ENCODE measurements at regions not wholly inside any gene's neighbourhood (a gene's known extent, or its start where the extent isn't known, plus 50 kb on each side); places are given as distances from the start of the nearest gene placed in this dataset.

DNA sequence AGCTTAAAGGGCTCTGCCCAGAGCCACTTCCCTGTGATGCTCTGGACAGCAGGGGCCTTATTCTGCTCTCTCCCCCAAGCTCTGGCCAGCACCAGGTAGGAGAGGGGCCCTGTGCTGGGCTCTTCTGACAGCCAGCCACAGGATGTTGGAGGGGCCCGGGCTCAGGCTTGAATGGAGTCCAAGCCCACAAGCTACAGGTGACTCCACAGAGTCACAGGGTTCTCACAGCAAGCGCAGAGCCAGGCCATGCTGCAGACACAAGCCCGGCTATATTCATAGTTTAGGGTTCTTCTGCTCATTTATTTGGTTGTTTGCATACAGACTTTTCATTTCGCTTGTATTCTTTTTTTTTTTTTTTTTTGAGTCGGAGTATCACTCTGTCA, 1392.8 kb downstream of the BRD1 start:
- no peak for DNase-seq (ENCODE audit: low read depth in 3 of 3)

DNA sequence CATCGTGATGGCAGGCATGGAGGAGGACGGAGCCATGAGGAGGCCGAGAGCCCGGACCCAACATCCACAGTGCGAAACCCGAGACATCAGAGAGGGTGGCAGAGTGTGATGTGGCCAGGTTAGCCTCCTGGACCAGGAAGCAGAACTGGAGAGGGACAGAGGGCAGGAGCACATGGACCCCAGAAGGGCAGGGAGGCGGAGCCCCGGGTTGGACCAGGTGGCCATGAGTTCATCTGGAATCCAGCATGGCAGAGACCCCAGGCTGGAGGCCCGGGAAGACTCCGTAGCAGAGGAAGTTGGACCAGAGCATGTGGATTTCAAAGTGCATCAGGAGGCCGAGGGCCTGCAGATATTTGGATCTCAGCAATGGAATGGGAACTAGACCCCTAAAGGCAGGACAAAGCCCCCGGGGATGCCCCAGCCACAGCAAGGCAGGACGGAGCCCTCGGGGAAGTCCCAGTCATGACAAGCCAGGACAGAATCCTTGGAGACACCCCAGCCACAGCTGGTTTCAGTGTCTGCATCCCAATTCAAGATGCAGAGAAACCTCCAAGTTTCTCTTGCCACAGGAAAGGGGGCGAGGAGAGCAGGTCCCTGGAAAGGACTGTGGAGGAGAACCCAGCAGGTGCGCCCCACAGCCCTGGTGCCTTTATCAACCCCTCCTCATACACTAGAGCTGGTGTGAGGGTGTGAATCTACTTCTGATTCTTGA, 1393.4 kb downstream of the BRD1 start:
- no peak for DNase-seq (ENCODE audit: low read depth in 3 of 3)

DNA sequence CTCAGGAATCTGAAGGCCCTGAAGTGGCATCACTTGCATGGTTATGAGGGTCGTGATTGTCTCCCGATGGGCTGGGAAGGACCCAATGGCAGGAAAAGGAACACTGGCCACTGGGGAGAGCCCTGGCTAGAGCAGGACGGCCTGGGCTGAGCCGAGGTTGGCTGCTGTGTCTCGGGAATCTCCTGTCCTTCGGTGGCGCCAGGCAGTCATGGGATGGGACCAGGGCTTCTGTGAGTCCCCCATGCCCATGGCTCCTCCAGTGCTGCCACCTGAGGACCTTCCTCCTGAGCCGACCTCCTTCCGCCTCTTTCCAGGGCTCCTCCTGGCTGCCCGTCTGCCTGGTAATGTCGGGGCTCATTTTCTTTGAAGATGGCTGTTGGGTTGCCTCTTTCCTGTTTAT, 1394.0 kb downstream of the BRD1 start:
- no peak for DNase-seq (ENCODE audit: low read depth in 3 of 3)

DNA sequence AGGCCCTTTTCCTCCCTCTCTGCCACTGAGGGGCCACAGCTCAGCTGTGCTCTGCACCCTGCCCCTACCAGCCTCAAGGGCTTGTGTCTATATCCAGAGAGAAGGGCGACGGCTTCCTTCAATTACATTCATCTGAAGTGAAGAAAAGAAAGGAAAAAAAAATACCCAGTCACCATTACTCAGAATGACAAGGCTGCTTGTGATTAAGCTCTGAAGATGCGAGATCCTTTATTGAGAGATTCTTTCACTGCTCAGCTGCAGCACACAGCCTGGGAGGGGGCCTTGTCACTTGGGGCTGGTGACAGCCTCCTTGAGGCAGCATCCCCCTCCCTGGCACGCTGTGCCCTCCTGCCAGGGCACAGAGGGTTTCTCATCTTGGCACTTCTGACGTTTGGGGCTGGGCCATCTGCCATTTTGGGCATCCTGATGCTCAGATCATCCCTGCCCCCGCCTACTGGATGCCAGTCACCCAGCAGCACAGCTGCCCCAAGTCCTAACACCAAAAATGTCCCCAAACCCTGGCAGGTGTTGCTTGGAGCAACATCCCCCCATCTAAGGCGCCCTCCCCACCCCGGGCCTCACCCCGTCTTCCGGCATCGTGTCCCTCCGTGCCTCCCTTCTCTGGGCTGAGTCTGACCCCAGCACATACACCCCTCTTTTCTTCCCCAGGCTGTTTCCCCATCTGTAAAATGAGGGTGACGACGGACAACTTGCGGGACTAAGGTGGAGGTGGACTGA, 1394.7 kb downstream of the BRD1 start:
- DNase-seq (ENCODE audit: low read depth in 3 of 3) = no peak

DNA sequence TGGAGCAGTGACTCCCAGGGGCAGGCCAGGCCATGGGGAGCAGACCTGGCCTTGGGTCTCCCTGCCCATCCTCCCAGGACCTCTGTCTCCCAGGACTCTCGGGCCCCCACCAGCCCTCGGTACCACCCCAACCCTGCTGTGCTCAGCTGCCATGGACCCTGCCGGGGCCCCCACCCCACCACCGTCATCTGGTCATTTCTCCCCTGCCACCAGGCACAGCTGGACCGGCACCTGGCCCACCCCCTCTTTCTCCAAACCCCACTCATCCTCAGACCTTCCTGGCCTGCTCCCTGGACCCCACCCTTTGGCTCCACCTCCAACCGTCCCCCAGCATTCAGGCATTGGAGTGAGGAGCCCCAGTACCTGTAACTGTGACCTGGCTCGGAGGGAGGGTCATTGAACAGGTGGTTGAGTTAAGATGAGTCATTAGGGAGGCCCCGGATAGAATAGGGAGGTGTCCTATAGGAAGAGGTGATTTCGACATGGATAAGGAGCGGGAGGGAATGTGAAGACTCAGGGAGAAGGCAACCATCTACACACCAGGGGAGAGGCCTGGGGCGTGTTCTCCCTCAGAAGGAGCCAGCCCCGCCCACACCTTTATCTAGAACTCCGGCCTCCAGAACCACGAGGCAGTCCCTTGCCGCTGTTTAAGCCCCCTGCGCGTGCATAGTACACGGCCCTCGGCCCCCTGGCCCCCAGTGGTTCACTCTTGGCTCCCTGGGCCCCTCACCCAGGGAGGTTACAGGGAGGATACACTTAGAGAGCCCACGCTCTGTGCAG, 1395.9 kb downstream of the BRD1 start:
- no peak for DNase-seq (ENCODE audit: low read depth in 3 of 3)

DNA sequence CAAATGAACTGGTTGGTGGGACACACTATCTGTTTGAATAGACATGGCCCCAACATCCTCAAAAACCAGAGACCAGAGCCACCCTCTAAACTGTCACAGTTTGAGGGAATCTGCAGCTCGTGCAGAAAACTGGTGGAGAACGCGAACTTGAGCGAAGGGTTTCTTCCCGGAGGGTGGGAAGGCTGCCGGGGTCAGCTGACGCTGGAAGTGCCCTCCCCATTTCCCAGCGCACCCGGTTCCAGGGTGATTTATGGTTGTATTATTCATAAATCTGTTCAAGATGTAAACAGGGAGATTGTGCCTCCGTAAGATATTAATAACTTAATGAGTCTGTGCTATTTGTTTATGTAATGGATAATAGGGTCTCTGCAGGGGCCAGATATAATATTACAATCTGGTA, 1396.7 kb downstream of the BRD1 start:
- no peak for DNase-seq (ENCODE audit: low read depth in 3 of 3)

DNA sequence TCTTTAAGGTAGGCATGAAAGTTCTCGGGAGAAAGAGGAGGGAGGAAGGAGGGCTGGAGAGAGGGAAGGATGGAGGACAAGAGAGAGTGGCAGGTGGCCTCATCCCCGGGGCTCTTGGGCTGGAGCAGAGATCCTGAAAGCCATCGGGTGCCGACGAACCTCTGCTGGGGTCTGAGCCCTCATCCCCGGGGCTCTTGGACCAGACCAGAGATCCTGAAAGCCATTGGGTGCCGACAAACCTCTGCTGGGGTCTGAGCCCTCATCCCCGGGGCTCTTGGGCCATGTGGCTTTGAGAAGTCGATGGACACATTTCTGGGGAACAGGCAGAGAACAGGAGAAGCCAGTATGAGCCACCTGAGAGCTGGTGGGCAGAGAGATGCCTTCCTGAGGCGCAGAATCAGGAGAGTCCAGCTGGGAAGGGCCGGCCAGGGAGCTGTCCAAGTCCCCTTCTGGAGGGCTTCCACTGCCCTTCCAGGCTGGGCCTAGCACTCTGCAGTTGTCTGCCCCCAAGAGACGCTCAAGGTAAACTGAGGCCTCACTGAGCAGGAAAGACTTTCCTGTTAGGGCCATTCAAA, 1398.1 kb downstream of the BRD1 start:
- no peak for DNase-seq (ENCODE audit: low read depth in 3 of 3)

DNA sequence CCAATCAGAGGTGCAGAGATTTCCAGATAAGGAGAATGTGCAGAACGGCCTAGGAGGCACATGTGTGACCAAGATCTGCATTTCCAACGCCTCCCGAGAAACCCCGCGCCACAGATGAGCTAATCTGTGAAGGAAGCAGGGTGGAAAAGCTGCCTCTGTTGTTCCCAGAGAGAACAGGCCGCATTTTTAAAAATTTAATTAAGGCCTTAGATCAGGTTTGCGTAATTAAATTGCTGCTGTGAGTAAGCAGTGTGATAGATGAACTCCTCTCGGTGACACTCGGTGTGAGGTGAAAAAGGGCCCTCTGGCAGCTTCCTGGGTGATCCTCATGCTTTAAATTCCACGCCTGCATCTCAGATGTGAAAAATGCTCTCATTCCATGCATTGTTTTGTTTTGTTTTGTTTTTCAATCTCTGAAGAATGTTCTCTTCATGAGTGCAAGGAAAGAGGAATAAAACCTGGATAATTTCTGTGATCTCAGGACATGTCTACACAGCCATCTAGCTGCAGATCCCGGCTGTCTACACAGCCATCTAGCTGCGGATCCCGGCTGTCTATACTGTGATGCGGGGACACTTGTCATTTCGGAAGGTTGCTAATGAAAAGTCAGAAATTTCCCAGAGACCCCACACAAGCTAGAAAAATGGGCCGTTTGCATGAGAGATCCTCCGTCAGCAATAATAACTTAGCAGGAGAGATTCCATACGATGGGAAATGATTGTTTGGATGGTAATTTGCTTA, 1398.9 kb downstream of the BRD1 start:
- DNase-seq (ENCODE audit: low read depth in 3 of 3) = no peak

DNA sequence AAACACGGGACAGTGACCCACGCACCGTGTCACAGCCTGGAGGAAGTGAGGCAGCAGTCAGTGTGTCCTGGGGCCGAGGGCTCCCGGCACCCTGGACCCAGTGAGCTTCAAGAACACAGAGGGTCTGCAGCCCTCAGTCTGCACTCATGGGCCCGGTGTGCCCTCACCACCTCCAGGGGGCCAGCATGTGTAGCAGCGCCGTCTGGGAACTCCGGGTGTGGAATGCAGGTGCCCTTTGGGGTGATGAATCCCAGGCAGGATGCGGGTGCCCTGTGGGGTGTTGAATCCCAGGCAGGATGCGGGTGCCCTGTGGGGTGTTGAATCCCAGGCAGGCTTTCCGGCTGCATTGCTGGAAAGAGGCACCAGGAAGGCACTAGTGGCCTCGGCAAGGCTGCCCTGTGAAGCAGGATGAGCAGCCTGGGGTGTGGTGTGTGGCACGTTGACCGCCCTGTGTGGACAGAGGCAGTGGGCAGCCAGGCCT, 1399.9 kb downstream of the BRD1 start:
- no peak for DNase-seq (ENCODE audit: low read depth in 3 of 3)

DNA sequence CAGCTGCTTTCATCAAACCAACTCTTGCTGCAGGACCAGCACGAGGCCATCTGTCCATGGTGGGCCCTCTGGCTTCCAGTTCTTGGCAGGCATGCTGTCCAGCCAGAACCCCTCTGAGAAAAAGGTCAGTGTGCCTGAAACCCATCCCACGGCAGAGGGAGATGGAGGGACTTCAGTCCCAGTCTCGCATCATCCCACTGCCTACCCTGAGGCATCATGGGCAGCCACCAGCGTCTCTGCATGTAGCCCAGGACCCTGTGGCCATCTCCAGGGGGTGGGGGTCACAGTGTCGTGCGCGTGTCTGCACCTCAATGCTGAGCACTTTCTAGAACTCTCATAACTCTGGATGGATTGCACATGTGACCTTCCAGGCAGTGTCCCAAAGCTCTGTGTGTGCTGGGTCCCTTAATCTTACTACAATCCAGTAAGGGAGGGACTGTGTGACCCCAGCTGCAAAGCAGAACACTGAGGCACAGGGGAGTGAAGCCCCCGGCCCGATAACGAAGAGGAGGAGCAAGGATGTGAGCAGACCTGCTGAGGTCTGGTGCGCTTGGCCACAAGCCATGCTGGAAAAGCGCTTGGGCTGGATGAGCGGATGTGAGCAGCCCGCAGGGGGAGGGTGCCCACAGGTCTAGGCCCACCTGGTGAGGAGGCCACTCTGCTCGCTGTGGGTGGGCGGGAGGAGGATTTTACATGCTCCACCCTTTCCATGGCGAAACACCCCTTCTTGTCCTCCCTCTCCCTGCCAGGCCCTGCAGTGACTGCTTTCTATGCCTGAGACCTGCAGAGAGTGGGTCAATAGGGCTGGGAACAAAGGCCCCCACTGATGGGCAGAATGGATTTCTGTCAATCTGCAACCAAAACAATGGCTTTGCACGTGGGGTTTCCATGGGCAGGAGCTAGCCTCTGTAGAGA, 1401.0 kb downstream of the BRD1 start:
- no peak for DNase-seq (ENCODE audit: low read depth in 3 of 3)

DNA sequence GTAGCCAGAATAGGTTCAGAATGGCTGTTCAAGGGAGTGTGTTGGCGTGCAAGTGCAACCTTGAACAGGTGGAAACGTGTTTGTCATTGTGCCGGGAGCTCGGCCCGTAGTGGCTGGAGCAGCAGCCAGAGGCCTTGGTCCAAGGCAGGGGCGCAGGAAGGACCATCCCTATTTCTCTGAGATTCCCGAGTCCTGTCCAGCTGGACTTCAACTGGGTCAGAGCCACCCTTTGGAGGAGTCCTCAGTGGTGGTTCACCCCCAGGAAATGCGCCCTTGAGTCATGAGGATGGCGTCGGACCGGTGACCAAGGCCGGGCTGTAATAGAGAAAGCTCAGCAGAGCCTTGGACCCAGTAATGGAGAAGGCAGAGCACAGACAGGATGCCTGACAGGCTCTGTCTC, 1402.0 kb downstream of the BRD1 start:
- no peak for DNase-seq (ENCODE audit: low read depth in 3 of 3)

DNA sequence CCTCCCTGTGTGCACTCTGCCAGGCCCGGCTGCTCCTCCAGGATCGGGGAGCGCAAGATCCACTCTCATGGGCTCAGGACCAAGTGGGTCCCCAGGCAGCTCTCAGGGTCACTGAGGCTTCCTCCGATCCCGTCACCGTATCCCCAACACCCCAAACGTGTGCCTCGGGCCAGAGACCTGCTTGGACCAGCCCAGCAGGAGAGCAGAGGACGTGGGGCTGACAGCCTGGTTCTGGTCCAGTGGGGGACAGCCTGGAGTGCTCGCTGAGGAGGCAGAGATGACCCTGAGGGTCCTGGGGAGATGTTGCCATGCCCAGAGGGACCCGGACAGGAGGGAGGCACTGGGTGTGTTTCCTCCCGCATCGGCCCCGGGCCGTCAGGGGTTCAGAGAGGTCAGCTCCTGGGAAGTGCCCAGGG, 1402.6 kb downstream of the BRD1 start:
- DNase-seq (ENCODE audit: low read depth in 3 of 3) = no peak

DNA sequence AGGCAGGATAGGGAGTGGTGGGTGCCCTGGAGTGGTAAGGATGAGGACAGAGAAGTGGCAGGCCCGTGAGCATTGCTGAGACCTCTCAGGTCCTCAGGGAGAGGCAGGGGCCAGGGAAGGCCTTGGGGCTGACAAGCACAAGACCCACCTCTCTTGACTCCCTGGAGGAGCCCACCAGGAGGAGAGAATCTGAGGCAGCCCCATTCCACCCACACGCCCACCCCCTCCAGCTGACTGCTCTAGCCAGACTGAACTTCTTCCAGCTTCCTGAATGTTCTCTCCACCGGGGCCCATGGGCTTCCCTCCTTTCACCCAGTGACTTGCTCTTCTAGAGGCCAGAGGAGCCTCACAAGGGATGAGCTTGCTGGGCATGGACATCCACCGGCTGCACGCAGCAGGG, 1403.0 kb downstream of the BRD1 start:
- no peak for DNase-seq (ENCODE audit: low read depth in 3 of 3)

DNA sequence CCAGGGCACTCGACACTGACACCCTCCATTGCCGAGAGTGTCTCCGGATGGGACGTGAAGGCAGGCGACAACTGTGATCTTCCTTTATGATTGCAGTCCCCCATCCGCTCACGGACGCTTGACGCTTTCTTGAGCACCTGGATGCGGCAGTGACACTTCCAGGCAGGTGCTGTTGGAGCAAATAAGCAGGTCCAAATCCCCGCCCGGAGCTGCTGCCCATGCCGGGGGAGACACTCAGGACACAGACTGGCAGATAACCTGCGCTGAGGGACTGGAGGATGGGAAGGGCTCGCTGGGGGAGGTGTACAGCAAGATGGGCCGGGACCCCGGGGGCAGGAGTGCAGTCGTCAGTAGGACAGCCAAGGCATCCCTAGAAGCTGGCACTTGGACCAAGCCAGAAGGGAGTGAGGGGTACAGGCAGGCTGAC, 1403.5 kb downstream of the BRD1 start:
- no peak for DNase-seq (ENCODE audit: low read depth in 3 of 3)

DNA sequence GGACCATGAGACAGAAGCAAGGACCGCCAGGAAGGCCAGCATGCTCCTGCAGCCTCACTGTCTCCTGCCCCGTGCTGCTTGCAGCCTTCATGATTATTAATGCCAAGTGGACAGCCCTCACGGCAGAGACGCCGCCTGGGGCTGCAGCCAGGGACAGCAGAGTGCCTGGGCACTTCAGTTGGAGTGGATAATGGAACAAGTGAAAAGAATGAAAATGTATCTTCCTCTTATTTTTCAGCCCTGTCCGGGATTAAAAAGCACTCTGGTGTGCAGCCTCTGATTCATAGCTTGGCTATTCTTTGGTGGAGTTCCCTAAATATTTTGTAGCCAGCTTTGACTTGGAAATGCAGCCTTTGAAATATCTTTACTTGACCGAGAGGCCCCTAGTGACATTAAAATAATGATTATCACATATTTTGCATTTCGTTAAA, 1404.2 kb downstream of the BRD1 start:
- DNase-seq (ENCODE audit: low read depth in 3 of 3) = no peak

DNA sequence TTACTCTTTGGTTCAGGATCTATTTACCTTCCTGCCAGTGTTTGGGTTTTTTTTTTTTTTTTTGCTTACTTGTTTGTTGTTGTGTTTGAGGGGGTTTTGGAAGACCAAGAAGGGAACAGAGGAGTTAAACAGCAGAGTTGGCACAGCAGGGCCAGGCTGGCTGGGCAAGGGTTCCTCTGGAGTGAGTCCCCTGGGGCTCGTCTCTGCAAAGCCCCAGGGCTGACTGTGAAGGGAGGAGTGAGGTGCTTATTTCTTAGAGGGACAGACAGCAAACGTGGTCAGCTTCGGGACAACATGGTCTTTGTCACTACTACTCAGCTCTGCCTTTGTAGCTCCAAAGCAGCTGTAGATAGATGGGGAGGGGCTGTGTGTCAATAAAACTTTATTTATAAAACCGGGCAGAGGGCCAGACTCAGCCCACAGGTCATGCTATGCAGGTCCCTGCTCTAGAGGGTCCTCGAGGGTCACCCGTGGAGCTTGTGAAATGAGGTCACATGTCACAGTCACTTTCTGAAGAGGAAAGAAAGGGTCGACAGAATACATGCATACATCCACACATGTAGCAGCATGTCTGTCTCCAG, 1404.7 kb downstream of the BRD1 start:
- DNase-seq (ENCODE audit: low read depth in 3 of 3) = no peak

DNA sequence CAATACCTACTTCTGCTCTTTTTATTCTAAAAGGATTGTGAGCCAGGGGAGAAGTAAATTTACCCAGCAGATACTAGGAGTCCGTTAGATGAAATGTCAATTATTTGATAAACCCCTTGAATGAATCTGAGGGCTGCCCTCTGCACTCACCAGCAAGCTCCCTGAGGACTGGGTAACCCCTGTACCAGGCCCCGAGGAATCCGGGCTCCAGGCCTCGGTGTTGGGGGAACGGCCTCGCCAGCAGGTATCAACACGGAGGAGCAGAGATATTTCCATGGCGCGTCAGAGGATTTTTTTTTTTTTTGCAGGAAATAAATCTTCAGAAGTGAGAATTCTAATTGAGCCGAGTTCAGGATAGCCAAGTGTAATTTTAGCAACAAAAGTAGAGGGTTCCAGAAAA, 1408.8 kb downstream of the BRD1 start:
- DNase-seq (ENCODE audit: low read depth in 3 of 3) = no peak

DNA sequence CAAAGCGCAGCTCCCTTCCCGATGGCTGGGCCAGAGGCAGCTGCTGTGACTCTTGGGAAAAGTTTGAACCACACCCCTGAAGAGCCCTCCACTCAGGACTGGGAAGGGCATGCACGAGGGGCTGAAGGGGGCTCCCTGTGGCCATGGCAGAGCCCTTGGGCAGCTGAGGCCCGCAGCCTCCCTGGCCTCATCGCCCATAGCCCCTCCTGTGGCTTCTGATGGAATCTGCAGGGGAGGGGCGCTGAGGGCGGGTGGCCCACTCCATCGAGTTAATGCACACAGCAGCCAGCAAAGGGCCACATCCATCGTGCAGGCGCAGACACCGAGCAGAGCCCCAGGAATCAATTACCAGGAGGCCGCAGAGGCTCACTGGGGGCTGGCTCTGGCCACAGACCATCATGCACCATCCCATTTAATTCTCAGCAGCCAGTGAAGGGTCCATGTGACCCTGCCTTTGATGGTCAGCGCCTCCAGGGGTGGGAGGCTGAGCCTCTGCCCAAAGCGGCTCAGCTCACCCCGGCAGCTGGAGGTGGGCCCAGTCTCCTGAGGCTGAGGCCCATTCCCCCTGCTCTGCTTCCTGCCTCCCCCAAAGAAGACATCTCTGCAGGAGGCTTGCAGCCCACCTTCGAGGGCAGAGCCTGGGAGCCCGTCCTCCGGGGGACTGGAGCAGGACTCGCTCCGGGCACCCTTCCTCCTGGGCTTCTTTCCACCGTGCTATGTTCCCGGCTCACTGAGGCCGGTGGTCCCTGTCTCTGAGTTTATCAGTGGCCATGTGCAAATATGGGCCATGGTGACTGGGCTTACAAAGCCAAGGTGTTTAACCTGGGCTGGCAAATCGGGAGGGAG, 1410.2 kb downstream of the BRD1 start:
- no peak for DNase-seq (ENCODE audit: low read depth in 3 of 3)
